Gastrocnemius medialis (tissue), 4 donors: ENCODE measurements at regions not wholly inside any gene's neighbourhood (a gene's known extent, or its start where the extent isn't known, plus 50 kb on each side); places are given as distances from the start of the nearest gene placed in this dataset.

Experiments used
- POLR2A ChIP-seq, 2 donors: fragments of 450-650 bp; IDR thresholded peaks; one replicate each; pipeline ENCODE4 v1.6.1; 2017; ENCODE audit warnings: antibody characterized with exemption in 2 of 2, mild to moderate bottlenecking in 2 of 2, moderate library complexity in 2 of 2
- TF ChIP-seq, protein P1 (sequence below), 5 experiments: fragments of 450-650 bp in 3 of 5; fragments of 200-600 bp in 2 of 5; sonication (generic) in 2 of 5; IDR thresholded peaks in 4 of 5; conservative IDR thresholded peaks in 1 of 5; 1 replicate in 4 of 5; 2 replicates in 1 of 5; pipeline ENCODE4 v1.5.1; 2016 to 2019; ENCODE audit warnings: antibody characterized with exemption in 5 of 5, mild to moderate bottlenecking in 3 of 5, moderate library complexity in 3 of 5

DNA sequence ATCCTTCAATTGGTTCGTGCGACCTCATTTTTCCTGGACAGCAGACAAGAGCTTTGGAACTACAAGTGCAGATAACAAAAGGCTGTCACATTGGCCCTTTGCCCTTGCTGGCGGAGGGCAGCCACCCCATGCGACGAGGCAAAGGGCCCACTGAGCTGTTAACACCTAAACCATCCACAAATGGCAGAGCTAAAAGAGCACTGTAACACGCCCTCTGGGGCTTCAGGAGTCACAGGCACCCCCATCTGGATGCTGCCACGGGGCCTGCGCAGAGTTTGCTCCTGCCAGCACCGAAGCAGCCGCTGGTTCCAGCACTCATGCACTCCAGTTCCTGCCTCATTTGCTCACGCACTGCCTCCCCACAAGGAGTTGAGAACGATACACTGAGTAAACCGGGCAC is 524.9 kb downstream of the ZNF385D start:
- TF ChIP-seq, protein P1, sequence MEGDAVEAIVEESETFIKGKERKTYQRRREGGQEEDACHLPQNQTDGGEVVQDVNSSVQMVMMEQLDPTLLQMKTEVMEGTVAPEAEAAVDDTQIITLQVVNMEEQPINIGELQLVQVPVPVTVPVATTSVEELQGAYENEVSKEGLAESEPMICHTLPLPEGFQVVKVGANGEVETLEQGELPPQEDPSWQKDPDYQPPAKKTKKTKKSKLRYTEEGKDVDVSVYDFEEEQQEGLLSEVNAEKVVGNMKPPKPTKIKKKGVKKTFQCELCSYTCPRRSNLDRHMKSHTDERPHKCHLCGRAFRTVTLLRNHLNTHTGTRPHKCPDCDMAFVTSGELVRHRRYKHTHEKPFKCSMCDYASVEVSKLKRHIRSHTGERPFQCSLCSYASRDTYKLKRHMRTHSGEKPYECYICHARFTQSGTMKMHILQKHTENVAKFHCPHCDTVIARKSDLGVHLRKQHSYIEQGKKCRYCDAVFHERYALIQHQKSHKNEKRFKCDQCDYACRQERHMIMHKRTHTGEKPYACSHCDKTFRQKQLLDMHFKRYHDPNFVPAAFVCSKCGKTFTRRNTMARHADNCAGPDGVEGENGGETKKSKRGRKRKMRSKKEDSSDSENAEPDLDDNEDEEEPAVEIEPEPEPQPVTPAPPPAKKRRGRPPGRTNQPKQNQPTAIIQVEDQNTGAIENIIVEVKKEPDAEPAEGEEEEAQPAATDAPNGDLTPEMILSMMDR (IDR thresholded peaks at IDR 0.05 in 4 of 5, conservative IDR thresholded peaks at IDR 0.05 in 1 of 5), result no peak
- TF ChIP-seq POLR2A (IDR thresholded peaks at IDR 0.05), result no peak
